HG02571 (cell line): ENCODE measurements at regions not wholly inside any gene's neighbourhood (a gene's known extent, or its start where the extent isn't known, plus 50 kb on each side); places are given as distances from the start of the nearest gene placed in this dataset.
"Not testable (repeated sequence)": the region's sequence is repeated elsewhere in the genome, so short reads cannot be mapped to it uniquely, and the experiment has no call there.

Source experiments
- ATAC-seq: cut with Tn5 transposase; IDR thresholded peaks from one replicate; pipeline ENCODE4 v1.9.1; 2021; ENCODE audit warnings: mild to moderate bottlenecking, moderate library complexity; ENCODE audit not compliant: unreplicated experiment

DNA sequence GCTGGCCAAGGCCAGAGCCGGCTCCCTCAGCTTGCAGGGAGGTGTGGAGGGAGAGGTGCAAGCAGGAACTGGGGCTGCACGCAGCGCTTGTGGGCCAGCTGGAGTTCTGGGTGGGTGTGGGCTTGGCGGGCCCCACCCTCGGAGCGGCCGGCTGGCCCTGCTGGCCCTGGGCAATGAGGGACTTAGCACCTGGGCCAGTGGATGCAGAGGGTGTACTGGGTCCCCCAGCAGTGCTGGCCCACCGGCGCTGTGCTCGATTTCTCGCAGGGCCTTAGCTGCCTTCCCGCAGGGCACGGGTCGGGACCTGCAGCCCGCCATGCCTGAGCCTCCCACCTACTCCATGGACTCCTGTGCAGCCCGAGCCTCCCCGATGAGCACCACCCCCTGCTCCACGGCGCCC, 115.6 kb upstream of the MARK1 start:
- ATAC-seq, result not testable (repeated sequence)

DNA sequence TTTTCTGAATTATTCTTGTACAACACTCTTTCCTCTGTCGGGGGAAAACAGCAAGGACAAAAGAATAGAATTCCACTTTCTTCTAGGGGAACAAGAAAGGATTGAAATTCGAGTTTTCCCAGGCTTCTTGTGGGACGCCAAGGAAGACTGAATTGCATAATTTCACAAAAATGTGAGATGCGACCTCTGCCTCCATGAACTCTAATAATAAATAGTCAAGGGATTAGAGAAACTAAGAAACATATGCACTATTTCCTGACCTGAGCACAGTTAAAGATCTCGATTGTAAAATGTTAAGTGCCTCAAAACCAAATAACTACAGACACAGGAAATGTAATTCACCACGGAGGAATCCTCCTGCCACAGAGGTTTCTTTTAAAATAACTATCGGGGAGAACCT, 117.3 kb upstream of the MARK1 start:
- ATAC-seq, result no peak

DNA sequence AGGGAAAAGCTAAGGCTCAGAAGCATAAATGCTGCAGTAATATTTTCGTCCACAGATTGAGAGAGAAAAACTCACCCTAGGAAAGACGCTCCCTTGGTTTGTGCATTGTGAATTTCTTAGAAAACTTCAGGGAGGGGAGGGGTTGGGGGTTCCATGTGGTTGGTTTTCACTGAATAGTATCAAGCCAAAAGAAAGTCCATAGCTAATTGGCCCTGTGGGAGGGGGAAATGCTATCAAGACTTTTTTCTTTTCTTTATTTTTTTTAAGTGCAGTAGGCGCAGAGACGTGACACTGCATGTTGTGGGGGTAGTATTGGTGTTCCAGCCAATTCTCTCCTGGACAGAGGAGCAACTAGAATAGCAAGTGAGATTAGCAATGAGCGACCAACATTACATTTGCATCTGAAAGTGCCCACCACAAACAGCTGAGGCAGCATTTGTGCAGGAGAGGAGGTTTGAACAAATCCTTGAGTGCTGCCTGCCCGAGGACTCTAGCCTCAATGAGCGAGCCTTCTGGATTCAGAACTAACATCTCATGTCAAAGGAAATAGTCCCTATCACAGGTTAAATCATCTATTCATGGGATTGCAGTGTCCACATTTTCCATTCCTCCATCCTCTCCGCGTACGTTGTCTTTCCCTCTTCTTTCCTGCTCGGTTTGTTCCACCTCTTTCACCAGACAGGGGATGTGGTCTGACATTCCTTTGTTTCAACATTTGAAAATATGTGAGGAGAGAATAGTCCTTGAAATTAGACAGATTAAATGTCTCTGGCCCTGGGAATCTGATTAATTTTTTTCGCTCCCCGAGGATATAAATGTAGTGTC, 118.0 kb upstream of the MARK1 start:
- ATAC-seq, result no peak

DNA sequence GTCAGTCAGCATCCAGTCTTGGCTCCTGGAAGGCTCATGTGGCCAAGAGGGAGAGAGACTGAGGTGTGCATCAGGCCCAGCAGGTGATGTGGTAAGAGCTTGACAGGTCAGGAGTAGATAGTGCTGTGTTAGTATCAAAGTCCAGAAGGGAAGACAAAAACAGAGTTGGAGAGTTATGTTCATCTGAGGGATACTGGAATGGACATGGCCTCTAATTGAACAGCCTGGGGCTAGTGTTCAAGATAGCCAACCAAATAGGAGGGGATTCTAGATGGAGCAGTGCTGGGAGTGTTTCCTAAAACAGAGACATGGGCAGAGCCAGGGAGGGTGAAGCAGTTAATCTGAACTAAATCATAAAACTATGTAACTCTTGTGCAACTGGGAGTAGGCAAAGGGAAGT, 120.7 kb upstream of the MARK1 start:
- no peak for ATAC-seq

DNA sequence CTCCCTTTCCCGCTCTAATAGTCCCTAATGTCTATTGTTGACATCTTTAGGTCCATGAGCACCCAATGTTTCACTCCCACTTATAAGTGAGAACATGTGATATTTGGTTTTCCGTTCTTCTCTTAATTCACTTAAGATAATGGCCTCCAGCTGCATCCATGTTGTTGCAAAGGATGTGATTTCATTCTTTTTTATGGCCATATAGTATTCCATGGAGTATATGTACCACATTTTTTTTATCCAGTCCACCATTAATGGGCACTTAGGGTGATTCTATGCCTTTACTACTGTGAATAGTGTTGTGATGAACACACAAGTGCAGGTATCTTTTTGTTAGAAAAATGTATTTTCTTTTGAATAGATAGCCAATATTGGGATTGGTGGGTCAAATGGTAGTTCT, 126.0 kb upstream of the RAB3GAP2 start:
- ATAC-seq, result no peak

DNA sequence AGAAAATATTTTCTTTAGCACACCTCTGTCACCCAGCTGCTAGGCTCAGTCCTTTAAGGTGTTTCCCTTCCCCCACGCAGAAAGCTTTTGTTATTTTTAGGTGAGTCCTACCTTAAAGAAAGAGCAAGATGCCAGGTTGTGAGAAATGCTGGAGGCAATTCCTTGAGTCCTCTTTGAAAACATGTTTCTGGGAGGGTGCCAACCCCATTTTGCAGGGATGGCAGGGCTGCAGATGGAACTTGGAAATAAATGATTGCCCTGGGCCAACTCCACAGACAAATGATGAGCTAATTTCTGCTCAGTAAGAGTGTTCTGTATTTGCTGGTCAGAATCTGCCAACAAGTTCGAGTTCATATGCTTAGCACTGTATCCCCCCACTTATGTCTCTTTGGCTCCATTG, 119.2 kb upstream of the RAB3GAP2 start:
- no peak for ATAC-seq

DNA sequence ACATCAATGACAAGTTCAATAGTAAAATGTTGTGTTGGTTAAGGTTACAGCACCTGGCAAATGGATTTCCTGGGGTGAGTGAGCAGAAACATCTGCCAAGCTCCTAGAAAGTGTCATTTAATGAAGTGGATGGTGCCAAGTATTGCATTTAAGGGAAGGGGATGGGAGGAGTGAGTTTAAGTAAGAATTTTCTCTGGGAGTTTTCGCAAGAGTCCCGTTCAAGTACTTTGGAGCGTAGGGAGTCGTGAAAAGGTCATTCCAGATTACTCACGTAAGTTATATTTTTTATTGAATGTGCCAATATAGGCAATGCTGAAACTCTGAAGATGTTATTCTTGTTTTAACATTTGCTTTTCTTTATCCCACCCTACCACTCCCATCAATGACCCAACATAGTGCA, 117.4 kb upstream of the RAB3GAP2 start:
- no peak for ATAC-seq

DNA sequence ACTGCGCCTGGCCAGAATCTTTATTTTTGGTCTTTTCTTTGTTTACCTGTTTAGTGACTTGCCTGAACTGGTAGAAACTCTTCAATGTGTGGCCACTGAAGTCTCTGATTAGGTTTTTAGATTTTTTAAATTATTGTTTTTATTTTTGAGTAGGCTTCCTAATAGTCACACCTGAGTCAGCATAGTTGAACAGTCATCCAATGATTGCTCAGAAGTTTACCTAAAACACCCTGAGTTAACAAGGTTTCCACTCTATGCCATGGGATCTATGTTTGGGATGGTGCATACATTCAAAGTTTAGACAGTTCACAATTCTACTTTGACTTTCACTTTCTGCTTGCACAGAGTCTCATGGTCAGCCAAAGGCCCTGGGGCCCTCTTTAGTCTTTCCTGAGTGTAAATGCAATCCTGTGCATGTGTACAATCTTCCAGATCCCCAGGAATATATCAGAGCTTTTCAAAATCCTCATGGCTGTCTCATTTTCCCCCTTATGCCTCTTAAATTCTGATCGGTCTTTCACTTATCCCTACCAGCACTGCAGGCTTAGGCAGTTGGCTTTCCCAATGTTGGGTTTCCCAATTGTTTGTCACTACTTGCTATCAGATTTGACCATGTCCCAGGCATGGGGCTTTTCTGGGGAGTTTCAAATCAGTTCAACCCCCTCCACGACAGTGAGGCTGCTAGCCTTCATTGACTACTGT, 114.4 kb upstream of the RAB3GAP2 start:
- ATAC-seq, result no peak

DNA sequence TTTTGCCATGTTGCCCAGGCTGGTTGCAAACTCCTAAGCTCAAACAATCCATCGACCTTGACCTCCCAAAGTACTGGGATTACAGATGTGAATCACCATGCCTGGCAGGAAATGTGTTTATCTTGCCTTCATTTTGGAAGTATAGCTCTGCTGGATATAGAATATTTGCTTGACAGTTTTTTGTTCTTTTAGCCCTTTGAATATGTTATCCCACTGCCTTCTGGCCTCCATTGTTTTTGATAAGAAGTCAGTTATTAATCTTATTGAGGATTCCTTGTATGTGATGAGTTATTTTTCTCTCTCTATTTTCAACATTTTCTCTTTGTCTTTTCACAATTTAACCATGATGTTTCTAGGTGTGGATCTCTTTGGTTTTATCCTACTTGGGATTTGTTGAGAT, 112.9 kb upstream of the RAB3GAP2 start:
- ATAC-seq, result no peak

DNA sequence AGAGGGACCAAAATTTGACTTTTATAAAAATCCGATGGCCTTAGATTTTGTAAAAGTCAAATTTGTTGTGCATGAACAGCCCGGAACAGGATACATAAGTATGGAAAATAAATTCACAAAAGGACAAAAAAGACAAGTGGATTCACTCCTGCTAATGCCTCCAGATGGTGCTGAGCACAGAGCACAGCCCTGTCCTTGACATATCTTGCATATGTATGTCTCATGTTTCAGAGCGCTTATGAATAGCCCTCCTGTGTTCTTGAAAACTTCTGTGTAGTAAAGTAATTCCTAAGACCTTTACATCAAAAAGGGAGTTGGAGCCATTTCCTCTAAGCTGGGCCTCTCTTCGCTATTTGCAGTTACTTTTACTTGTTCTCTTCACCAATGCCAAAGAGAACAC, 110.7 kb upstream of the RAB3GAP2 start:
- no peak for ATAC-seq

DNA sequence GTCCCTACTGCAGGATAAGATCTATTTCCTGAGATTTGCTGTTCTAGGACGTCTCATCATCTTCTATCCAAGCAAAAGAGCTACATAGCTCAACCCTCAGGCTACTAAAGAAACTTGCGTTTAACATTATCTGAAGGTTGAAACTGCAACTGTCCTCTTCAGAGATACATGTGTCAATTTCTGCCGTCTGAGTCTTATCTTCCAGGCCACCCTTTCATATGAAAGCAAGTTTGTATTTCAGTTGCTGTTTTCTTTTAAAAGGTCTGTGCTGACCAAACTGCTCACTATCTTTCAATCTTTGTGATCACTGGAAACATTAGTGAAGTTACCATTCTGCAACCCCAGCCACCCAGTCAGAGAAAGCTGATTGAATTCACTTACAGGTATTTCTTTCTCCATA, 108.6 kb upstream of the RAB3GAP2 start:
- no peak for ATAC-seq

DNA sequence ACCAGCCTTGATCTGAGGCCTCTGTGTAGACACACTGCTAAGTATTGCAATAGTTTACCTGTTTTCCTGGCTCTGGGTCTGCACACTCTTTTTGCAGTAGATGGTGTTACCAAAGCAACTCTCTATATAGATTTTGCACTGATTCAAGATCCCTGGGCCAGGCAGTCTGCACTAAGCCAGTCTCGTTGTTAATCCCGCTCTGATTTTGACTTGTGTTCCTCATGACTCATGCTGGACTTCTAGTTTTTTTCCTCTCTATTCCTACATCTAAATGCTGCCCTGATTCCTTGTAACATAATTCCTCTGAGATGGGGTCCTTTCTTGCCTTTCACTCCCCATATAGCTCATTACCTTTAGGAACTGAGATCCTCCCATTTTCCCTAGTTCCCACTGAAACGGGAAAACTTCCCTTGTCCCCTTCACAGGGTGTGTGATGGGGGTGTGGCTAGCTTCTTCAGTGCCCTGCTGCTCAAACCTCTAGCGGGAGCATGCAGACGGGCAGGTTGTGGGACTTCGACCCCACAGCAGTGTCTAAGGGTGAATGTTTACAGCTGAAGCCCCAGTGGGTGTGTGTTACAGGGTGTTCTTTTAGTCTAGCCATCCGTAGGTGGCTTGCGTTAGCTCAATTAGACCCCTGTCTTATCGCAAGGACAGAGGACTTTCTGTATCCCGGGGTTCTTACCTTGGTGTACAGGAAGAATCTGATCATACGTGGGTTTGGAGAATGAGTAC, 106.5 kb upstream of the RAB3GAP2 start:
- no peak for ATAC-seq

DNA sequence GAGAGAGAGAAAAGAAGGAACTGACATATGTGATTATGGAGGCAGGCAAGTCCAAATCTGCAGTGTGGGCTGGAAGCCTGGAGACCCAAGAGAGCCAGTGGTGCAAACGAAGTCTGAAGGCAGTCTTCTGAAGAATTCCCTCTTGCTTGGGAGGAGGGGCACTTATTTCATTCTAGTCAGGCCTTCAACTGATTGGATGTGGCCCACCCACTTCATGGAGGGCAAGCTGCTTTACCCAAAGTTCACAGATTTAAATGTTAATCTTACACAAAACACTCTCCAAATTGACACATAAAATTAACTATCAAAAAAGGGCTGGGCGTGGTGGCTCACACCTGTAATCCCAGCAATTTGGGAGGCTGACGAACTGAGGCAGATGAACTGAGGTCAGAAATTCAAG, 103.5 kb upstream of the RAB3GAP2 start:
- no peak for ATAC-seq

DNA sequence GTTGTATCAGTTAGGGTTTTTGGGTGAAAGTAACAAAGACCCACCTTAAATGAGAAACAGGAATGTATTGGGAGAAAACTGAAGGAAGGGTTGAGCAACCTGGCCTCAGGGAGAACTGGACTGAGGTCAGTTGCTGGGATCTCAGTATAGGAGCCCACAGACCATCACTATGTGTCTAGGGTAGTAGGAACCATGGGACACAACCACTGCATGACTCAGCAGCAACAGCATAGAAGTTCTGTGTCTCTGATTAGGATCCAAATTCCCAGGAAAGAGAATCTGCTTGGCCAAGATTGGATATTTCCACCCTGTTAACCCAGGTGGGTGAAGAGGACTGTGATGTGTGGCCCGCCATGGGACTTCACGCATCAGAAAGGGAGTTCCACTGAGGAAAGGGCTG, 102.2 kb upstream of the RAB3GAP2 start:
- no peak for ATAC-seq

DNA sequence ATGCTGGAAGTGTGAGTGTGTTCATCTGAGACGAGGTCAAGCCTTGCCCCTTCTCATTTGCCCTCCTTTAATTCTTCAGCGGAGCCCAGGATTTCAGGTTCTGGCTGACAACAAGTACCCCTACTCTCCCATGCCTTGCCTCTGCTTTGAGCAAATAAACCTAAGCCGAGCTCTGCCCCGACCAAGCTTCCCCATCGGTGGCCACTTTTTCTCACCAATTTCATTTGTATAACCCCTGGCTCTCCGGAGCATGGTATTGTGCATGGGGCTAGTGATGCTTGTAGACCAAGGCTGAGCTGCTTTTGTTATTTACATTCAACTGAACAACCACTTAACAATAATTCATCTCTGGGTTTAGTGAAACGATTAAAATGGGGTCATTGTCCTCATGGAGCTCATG, 100.2 kb upstream of the RAB3GAP2 start:
- ATAC-seq, result no peak

DNA sequence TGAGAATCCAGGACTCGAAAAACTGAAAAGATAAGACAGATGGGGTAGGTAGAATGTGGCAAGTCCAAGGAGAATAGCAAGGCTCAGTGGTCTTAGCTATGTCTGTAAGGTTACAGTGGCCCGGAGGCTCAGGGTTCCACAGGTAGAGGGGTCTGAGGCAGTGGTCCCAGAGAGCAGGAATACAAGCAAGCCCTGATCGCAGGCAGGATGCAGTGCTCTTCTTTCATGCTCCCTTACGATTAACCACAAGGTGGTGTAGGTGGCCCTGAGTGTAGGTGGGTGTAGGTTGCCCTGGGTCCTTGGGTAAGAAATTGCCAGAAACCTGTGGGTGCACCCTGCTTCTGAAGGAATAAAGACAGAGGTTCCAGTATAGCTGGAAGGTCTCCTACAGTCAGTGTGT, 99.1 kb upstream of the RAB3GAP2 start:
- ATAC-seq, result no peak

DNA sequence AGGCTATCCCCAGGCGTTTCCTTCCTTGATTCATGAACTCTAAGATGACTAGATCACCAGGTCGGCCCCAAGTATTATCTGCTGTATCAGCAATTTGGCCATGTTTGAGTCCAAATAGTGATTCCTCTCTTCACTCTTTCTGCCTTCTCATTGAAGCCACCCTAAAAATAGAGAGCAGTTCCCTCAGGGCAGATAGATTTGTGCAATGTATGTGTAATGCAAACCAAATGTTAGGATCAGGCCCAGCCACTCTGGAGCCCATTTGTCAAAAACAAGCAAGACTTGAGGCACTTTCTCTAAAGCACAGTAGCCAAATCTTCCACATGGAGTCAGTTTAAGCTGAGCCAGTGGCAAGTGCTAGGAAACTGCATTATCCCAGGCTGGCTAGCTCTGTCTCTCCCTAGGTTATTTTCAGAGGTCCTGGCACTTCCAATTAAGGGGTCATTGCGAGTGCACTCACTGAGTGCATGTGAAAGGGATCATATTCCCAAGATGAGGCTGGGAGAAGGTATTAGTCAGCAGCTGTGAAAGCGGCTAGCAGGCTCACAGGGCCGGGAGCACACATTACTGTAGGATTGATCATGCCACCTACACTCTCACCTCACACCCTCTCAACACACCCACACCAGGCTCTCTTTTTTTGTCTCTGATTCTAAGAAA, 97.9 kb upstream of the RAB3GAP2 start:
- no peak for ATAC-seq

DNA sequence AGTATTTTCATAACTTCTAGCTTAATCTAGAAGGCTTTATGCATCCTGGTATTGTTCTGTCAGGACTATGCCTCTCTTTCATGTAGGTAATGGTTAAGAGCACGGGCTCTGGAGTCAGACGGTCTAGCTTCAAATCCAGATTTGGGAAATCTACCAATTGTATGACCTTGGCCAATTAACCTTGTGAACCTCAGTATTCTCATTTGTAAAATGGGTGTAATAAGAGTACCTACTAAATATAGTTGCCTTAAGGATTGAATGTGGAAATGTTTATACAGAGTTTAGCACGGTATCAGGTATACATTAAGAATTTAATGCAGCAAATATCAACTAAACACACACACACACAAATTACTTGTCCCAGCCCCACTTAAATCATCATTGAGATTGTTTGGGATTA, 97.3 kb upstream of the RAB3GAP2 start:
- no peak for ATAC-seq

DNA sequence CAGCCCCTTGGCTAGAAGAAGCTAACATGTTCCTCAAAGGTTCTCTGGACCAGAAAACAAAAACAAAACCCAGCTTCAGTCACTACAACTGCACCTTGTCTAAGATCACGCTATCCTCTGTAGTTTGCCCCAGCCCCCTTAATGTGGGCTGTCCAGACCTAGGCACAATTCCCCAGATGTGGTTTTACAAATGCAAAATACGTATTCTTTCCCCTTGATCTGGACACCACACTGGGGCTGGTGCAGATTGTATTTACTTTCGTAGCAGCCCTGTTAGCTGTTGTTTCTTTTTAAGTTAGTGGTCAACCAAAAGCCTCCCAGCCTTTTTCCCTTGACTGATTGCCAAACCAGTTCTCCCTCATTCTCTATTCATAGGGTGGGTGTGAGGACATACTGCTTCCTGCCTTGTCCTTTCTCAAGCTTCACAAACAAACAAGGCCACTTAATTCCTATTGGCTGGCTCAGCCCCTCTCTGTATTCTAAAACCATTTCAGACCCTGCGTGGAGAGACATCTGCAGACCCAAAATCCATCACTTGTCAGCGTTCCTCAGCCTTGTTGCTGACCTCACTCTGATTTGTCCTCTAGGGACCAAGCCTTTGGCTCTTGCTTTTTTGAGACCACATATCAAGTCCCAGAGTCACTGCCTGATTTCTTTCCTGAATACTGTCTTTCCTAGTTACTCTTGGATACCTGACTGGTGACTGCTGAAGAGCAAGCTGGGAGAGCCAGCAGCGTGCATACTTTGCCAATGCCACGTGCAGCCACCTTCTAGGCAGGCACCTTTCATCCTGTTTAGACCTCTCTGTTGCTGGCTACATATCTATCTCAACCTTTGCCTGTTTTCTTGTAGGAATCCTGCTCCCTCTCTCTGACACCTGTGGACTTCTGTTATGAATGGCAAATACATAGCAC, 96.4 kb upstream of the RAB3GAP2 start:
- ATAC-seq, result no peak

DNA sequence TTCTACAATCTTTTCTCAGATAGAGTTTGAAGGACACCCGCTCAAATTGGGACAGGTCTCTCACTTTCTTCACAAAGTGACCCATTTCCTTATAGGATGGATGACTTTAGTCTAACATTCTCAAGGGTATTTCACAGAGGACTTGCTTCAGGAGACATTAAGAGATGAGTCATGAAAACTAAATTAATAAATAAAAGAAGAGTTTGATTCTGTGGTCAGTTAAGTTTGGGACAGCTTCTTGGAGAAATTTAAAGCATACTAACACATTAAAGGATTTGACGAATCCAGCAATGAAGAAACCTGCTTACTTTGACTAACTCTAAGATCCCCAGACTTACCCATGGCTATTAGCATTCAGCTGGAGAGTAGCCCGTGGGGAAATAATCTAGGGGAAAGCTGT, 95.6 kb upstream of the RAB3GAP2 start:
- no peak for ATAC-seq
